ENCODE measurements at regions not wholly inside any gene's neighbourhood (a gene's known extent, or its start where the extent isn't known, plus 50 kb on each side); places are given as distances from the start of the nearest gene placed in this dataset.

DNA sequence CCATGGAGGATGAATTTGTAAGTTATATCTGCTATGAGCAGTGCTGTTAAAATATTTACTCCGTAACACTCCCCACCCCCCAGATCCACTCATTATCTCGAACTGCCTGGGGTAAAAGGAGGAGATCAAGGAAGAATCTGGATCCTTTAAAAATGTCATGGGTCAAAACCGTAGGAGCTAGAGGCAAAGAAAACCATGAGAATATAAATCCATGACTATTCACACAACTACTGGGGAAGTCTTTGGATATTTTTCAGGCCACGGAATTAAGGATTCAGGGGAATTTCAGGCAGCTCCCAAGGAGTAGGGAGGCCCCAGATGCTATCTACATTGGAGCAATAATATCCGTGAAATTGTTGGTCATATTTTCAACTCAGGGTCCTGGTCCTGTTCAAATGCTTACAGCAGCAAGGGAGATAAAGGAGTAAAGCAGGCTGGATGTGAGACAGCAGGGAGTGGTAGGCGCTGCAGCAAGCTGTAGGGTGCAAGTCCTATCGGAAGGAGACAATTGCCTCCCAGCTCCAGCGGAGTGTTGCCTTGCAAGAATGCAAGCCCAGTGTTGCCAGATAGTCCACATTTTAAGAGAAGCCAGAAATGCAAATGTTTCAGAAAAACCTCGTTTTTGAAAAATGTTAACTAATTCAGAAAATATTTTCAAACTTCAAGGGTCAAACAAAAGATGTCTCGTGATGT is 116.2 kb upstream of the KIT start:
- no peak for TF ChIP-seq POLR2A (IDR thresholded peaks at IDR 0.05; ENCODE audit: low read depth)
- TF ChIP-seq, protein P1, sequence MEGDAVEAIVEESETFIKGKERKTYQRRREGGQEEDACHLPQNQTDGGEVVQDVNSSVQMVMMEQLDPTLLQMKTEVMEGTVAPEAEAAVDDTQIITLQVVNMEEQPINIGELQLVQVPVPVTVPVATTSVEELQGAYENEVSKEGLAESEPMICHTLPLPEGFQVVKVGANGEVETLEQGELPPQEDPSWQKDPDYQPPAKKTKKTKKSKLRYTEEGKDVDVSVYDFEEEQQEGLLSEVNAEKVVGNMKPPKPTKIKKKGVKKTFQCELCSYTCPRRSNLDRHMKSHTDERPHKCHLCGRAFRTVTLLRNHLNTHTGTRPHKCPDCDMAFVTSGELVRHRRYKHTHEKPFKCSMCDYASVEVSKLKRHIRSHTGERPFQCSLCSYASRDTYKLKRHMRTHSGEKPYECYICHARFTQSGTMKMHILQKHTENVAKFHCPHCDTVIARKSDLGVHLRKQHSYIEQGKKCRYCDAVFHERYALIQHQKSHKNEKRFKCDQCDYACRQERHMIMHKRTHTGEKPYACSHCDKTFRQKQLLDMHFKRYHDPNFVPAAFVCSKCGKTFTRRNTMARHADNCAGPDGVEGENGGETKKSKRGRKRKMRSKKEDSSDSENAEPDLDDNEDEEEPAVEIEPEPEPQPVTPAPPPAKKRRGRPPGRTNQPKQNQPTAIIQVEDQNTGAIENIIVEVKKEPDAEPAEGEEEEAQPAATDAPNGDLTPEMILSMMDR (IDR thresholded peaks at IDR 0.05): no peak
- no peak for TF ChIP-seq POLR2AphosphoS5 (IDR thresholded peaks at IDR 0.05)
